ENCODE measurements at regions not wholly inside any gene's neighbourhood (a gene's known extent, or its start where the extent isn't known, plus 50 kb on each side); places are given as distances from the start of the nearest gene placed in this dataset.

- ChIA-PET POLR2A (no interaction called here), CTCF (no interaction called here)
- no peaks in the 10 kb centered on the region for H3K4me1 ChIP-seq (ENCODE audit: control insufficient read depth, insufficient read depth, low read length)
- H3K4me3 ChIP-seq (ENCODE audit: low read depth, low read length): no peak overlapping the region
- H3K9me3 ChIP-seq (ENCODE audit: control insufficient read depth, insufficient read depth, low read depth, low read length): no peaks in the 10 kb centered on the region
- no peak for TF ChIP-seq ZNF529 (tag by site-specific recombination; IDR thresholded peaks at IDR 0.05; ENCODE audit: insufficient replicate concordance)
- TF ChIP-seq ZNF510 (tag by site-specific recombination; IDR thresholded peaks at IDR 0.05; ENCODE audit: insufficient replicate concordance): no peak
- TF ChIP-seq SALL2 (tag by site-specific recombination; IDR thresholded peaks at IDR 0.05; ENCODE audit: borderline replicate concordance): no peak
- TF ChIP-seq ZNF121 (tag by site-specific recombination; IDR thresholded peaks at IDR 0.05): no peak
- TF ChIP-seq ZNF362 (tag by site-specific recombination; IDR thresholded peaks at IDR 0.05): no peak
- no peak for TF ChIP-seq GFI1B (tag by site-specific recombination; IDR thresholded peaks at IDR 0.05)
- no peak for TF ChIP-seq ZNF133 (tag by site-specific recombination; IDR thresholded peaks at IDR 0.05)
- no peak for TF ChIP-seq ZFP69B (tag by site-specific recombination; IDR thresholded peaks at IDR 0.05)
- TF ChIP-seq, protein P1, sequence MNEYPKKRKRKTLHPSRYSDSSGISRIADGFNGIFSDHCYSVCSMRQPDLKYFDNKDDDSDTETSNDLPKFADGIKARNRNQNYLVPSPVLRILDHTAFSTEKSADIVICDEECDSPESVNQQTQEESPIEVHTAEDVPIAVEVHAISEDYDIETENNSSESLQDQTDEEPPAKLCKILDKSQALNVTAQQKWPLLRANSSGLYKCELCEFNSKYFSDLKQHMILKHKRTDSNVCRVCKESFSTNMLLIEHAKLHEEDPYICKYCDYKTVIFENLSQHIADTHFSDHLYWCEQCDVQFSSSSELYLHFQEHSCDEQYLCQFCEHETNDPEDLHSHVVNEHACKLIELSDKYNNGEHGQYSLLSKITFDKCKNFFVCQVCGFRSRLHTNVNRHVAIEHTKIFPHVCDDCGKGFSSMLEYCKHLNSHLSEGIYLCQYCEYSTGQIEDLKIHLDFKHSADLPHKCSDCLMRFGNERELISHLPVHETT (tag by site-specific recombination; IDR thresholded peaks at IDR 0.05): no peak
- no peak for TF ChIP-seq ZNF654 (tag by site-specific recombination; IDR thresholded peaks at IDR 0.05; ENCODE audit: low read depth)
- TF ChIP-seq ZBTB10 (tag by site-specific recombination; IDR thresholded peaks at IDR 0.05): no peak
- TF ChIP-seq ZNF239 (tag by site-specific recombination; IDR thresholded peaks at IDR 0.05): no peak
- TF ChIP-seq YY2 (tag by site-specific recombination; IDR thresholded peaks at IDR 0.05): no peak
- no peaks in the 10 kb centered on the region for H3K36me3 ChIP-seq (ENCODE audit: control insufficient read depth in 2 of 2, insufficient read depth in 1 of 2, low read length in 2 of 2)
- H3K27ac ChIP-seq (ENCODE audit: extremely low read depth, low read depth, low read length): no peak overlapping the region
Observed at GRCh38 chr5:68161156-68161555, 54.4 kb upstream of the PIK3R1 start.

GRCh38 chr5:68159224-68159951 lies 56.2 kb upstream of the PIK3R1 start:
- H3K27ac ChIP-seq (ENCODE audit: extremely low read depth, low read depth, low read length): no peak overlapping the region
- ChIA-PET POLR2A (no interaction called here), CTCF (interaction anchor here (0.7 kb wide), 1 partner anchor 10 kb away, joined by 5 read pairs; no protein-coding TSS in a partner anchor)
- H3K9me3 ChIP-seq (ENCODE audit: control insufficient read depth, insufficient read depth, low read depth, low read length): no peaks in the 10 kb centered on the region
- TF ChIP-seq ZSCAN16 (tag by site-specific recombination; IDR thresholded peaks at IDR 0.05): no peak
- no peak for TF ChIP-seq ZNF121 (tag by site-specific recombination; IDR thresholded peaks at IDR 0.05)
- no peak for TF ChIP-seq ZNF704 (tag by site-specific recombination; IDR thresholded peaks at IDR 0.05)
- no peak for TF ChIP-seq ZBTB8A (tag by site-specific recombination; IDR thresholded peaks at IDR 0.05)
- no peak for TF ChIP-seq PRDM4 (tag by site-specific recombination; IDR thresholded peaks at IDR 0.05)
- no peak for TF ChIP-seq ZNF404 (tag by site-specific recombination; IDR thresholded peaks at IDR 0.05)
- TF ChIP-seq ZNF214 (tag by site-specific recombination; IDR thresholded peaks at IDR 0.05; ENCODE audit: borderline replicate concordance): no peak
- no peak for TF ChIP-seq ZBTB48 (tag by site-specific recombination; IDR thresholded peaks at IDR 0.05)
- no peak for TF ChIP-seq ZNF138 (tag by site-specific recombination; IDR thresholded peaks at IDR 0.05; ENCODE audit: borderline replicate concordance)
- TF ChIP-seq ZSCAN4 (tag by site-specific recombination; IDR thresholded peaks at IDR 0.05): no peak
- no peak for TF ChIP-seq ZNF621 (tag by site-specific recombination; IDR thresholded peaks at IDR 0.05)
- H3K4me1 ChIP-seq (ENCODE audit: control insufficient read depth, insufficient read depth, low read length): no peaks in the 10 kb centered on the region
- no peaks in the 10 kb centered on the region for H3K36me3 ChIP-seq (ENCODE audit: control insufficient read depth in 2 of 2, insufficient read depth in 1 of 2, low read length in 2 of 2)
- no peak overlapping the region for H3K4me3 ChIP-seq (ENCODE audit: low read depth, low read length)

Measured in HEK293 (cell line).